HG03439 (cell line): ENCODE measurements at regions not wholly inside any gene's neighbourhood (a gene's known extent, or its start where the extent isn't known, plus 50 kb on each side); places are given as distances from the start of the nearest gene placed in this dataset.
"Not testable (repeated sequence)": the region's sequence is repeated elsewhere in the genome, so short reads cannot be mapped to it uniquely, and the experiment has no call there.

ENCODE experiments used
- ATAC-seq: cut with Tn5 transposase; IDR thresholded peaks from one replicate; pipeline ENCODE4 v1.9.1; 2021; ENCODE audit warnings: mild to moderate bottlenecking, moderate library complexity; ENCODE audit not compliant: unreplicated experiment

- no peak for ATAC-seq
These were observed 201.1 kb downstream of the VAPA start for GRCh38 chr18:10114717-10115463.

GRCh38 chr18:10116574-10116973, 202.8 kb downstream of the VAPA start:
- ATAC-seq = no peak

GRCh38 chr18:10119528-10119927, 205.7 kb downstream of the VAPA start:
- no peak for ATAC-seq

DNA sequence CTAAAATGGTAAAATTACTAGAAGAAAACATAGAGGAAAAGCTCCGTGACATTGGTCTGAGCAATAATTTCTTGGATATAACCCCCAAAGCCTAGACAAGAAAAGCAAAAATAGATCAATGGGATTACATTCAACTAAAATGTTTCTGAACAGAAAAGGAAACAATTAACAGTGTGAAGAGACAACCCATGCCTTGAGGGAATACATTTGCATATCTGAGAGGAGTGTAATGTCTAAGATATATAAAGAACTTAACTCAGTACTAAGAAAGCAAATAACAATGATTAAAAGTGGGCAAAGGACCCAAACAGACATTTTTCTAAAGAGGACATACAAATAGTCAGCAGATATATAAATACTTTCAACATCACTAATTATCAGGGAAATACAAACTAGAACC, 206.2 kb downstream of the VAPA start:
- ATAC-seq = no peak

- no peak for ATAC-seq
These were observed 206.8 kb downstream of the VAPA start for GRCh38 chr18:10120622-10121021.

DNA sequence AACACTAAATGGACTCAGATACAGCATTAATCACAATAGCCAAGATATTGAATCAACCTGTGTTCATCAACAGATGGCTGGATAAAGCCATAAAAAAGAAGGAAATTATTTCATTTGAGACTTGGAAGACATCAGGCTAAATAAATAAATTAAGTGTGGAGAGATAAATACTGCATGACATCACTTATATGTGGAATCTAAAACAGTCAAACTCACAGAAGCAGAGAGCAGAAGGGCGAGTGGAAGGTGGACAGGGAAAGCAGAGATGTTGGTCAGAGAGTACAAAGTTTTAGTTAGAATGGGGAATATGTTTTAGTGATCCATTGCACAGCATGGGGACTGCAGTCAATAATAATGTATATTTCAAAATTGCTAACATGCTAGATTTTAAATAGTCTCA, 207.2 kb downstream of the VAPA start:
- no peak for ATAC-seq

DNA sequence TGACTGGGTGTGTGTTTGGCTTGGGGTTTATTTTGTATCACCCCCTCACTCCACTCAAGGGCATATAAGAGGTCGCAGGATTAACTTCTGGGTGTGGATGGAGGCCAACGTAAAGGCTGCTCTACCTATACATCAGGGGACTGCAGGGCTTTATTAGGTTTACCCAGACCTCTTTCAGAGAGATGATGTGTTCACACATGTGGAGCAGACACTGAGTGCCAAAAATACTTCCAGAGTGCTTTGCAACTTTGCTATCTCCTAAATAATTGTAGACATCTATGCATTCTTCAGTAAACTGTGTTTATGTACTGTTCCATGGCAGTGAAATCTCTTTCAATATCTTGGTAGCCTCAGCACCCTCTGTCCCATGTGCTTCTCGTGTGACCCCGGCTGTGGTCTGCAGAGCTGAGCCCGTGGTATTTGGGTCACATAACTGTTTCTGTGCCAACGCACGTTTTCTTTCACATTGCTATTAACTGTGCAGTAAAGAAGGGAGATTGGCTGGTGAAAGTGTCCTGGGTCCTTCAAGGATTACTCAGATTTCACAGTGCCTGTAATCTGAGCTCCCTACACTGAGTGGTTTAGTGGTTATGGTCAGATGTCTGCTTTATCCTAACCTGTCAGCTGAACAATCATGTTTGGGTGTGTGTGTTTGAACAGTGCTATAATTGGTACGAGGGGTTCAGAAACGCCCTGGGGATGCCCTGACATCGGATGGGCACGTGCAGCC, 208.1 kb downstream of the VAPA start:
- no peak for ATAC-seq

GRCh38 chr18:10122988-10123950, 209.5 kb downstream of the VAPA start:
- no peak for ATAC-seq

DNA sequence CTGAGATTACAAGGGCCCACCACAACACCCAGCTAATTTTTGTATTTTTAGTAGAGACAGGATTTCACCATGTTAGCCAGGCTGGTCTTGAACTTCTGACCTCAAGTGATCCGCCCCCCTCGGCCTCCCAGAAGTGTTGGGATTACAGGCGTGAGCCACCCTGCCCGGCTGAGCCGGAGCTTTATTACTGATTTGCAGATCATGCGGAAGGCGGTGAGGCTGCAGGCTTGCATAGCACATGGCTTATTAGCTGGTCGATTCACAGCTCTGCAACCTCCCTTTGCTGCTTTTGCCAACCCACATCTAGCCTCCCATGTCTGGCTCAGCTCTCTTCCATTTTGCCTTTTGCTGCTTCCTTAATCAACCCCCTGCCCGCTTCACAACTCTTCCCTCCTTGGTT, 210.3 kb downstream of the VAPA start:
- ATAC-seq = no peak

DNA sequence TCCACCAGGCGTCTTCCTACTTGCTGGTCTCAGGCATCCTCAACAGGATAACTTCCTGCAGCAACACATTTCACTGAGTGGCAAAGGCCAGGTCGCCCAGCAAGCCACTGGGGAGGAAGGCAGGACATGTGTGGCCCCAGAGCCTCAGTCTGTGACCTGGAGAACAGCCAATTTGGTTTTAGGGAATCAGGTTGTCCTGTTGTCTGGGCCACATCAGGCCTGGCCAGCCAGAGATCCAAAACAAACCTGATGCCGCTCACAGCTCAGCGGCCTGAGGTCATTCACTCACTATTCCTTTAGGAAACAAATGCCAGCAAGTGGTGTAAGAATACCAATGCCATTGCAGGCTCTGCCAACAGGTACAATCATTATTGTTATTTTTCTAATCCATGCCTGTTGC, 210.7 kb downstream of the VAPA start:
- no peak for ATAC-seq

DNA sequence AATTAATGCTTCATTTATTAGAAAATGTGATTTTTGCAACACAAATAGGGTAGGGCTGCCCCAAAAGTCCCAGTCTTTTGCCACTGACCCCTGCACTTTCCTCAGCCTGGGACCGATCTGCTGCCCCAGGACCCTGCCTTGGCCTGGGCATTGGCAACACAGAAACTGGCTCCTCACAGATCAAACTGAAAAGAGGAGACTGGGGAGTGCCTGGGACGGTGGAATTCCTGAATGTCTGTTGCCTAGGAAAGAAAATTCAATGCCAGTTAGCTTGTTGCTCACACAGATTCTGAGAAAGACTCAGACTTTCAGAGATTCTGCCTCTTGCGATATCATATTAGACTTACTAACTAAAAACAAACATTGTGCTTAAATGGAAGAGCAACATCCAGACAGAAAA, 211.2 kb downstream of the VAPA start:
- ATAC-seq = no peak

DNA sequence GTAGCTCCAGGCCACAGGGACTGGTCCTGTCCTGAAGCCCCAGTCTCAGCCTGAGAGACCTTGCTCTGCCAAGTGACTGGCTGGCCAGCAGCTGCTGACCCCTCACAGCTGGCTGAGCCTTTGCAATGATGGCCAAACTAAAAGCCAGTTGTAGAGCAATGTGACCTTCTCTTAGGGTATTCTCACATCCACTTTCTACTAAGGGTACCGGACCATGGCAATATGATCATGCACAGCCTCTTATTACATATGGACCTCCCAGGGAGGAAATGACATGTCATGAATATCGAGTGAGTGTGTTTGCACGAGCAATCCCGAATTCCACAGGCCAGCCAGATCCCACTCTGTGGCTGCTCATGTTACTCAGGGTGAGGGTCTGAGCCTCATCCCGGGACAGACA, 213.9 kb downstream of the VAPA start:
- no peak for ATAC-seq

DNA sequence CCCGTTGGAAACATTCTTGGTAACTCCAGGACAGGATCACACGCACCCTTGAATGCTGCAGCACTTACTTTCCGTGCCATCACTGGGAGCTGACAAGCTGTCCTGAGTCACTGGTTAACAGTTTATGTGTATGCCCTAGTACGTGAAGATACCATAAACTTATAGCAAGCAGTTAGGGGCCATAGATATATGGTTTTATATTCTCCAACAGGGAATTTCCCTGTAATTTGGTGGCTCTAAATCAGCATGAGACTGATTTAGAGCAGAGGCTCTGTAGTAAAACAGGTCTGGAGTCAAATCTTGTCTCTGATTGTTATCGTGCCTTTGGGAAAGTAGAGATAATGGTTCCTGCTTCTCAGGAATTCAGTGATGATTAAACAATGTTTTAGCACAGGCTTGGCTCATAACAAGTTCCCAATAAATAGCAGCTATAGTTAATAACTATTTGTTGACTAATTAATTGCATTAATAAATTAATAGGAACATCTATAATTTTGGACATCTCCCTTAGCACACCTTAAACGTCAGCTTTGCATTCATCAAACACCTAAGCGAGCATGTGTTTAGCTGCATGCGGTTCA, 215.2 kb downstream of the VAPA start:
- ATAC-seq = no peak

GRCh38 chr18:10130606-10131005, 216.8 kb downstream of the VAPA start:
- ATAC-seq = no peak

GRCh38 chr18:10131081-10131459, 217.3 kb downstream of the VAPA start:
- no peak for ATAC-seq

GRCh38 chr18:10131460-10132395, 217.9 kb downstream of the VAPA start:
- ATAC-seq = no peak

DNA sequence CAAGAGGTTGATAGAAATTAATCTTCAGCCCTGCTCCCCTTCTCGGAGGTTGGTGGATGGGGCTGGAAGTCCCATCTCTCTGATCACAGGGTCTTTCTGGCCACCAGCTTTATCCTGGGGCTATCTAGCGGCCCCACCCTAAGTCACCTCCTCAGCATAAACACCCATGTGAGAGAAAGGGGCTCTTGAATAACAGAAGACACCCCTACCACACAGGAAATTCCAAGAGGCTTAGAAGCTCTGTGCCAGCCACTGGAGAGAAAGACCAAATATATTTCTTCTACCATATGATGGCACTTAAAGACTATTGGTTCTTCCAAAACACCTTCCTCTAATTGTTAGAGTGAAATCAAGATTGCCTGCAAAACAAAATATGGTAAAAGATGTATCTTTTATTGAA, 219.7 kb downstream of the VAPA start:
- ATAC-seq = no peak

- no peak for ATAC-seq
These were observed 220.4 kb downstream of the VAPA start for GRCh38 chr18:10134204-10134603.

DNA sequence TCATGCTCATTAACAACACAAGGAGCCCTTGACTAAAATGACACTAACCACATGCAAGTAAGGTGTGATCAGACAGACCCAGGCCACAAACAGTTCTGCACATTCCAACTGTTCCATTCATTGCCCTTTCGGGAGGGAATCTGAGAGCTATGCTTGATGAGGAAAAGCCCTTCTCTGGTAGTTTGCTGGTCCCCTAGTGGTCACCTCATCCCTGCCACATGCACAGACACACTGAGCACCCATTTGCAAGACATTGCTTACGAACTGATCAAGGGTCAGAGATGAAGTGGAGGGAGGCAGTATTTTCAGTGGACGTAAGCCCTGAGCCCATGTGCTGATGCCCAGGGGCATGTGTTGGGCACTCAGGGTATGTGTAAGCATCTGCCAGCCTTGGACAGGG, 220.9 kb downstream of the VAPA start:
- not testable (repeated sequence) for ATAC-seq

GRCh38 chr18:10135302-10135926, 221.6 kb downstream of the VAPA start:
- ATAC-seq = no peak
